Lung (tissue), 11 donors: ENCODE measurements at regions not wholly inside any gene's neighbourhood (a gene's known extent, or its start where the extent isn't known, plus 50 kb on each side); places are given as distances from the start of the nearest gene placed in this dataset.

Experiments used
- ATAC-seq: fragments of 200-7000 bp; cut with Tn5 transposase; one replicate; pipeline ENCODE4 v1.9.1; 2020; ENCODE audit warnings: moderate number of reproducible peaks; ENCODE audit not compliant: insufficient read depth, low FRiP score
- DNase-seq, 3 donors: peaks; one replicate each; pipeline ENCODE4 v3.0.0-alpha.2; 2013 to 2017
- H3K27ac ChIP-seq, 2 donors: one replicate each; pipeline ENCODE4 v1.5.1; 2013; ENCODE audit warnings: mild to moderate bottlenecking in 2 of 2, moderate library complexity in 2 of 2, control low read depth in 1 of 2, inconsistent platforms in 1 of 2, low read depth in 1 of 2, low read length in 1 of 2
- H3K27me3 ChIP-seq, 3 donors: one replicate each; pipeline ENCODE4 v1.5.1; 2013; ENCODE audit warnings: low read length in 2 of 3; ENCODE audit not compliant: control insufficient read depth in 3 of 3, insufficient read depth in 3 of 3
- H3K36me3 ChIP-seq, 4 donors: one replicate each; pipeline ENCODE4 v1.5.1; 2013; ENCODE audit warnings: low read length in 4 of 4, mild to moderate bottlenecking in 1 of 4, moderate library complexity in 1 of 4; ENCODE audit not compliant: control insufficient read depth in 4 of 4, insufficient read depth in 4 of 4
- H3K4me1 ChIP-seq, 5 donors: one replicate each; pipeline ENCODE4 v1.5.1; 2013; ENCODE audit warnings: low read length in 5 of 5, mild to moderate bottlenecking in 2 of 5, moderate library complexity in 1 of 5; ENCODE audit not compliant: control insufficient read depth in 5 of 5, insufficient read depth in 5 of 5
- H3K4me3 ChIP-seq: one replicate; pipeline ENCODE4 v1.5.1; 2013; ENCODE audit warnings: mild to moderate bottlenecking, control low read depth, moderate library complexity
- H3K9ac ChIP-seq, 2 donors: one replicate each; pipeline ENCODE4 v1.5.1; 2013; ENCODE audit warnings: low read length in 2 of 2, control low read depth in 1 of 2; ENCODE audit not compliant: insufficient read depth in 1 of 2
- H3K9me3 ChIP-seq, 4 donors: one replicate each; pipeline ENCODE4 v1.5.1; 2013; ENCODE audit warnings: low read length in 3 of 4, mild to moderate bottlenecking in 1 of 4, moderate library complexity in 1 of 4; ENCODE audit not compliant: control insufficient read depth in 4 of 4, insufficient read depth in 3 of 4
- CTCF ChIP-seq: IDR thresholded peaks from 2 replicates; pipeline ENCODE4 v1.5.1; 2012; ENCODE audit warnings: mild to moderate bottlenecking; ENCODE audit errors: control extremely low read depth, extremely low read depth
- WGBS, 2 donors: extraction: QIAGEN DNeasy Blood & Tissue Kit; methylation state at CpG; one replicate each; pipeline ENCODE4 v1.1.7; 2013; 5-methylcytosine and 5-hydroxymethylcytosine counted together
- donor health status: control.
- donor health status: control.
- donor health status: Bipolar disorder and iron deficiency.
- donor health status: healthy.
- donor health status: DM: yes; HTN: yes; CAD: no.

GRCh38 chr20:10853176-10853575 lies 179.4 kb upstream of the JAG1 start:
- Histone ChIP-seq H3K4me1 (no peaks in the 10 kb centered on the region), H3K27ac (no peak overlapping the region), H3K36me3 (peaks cover 0 to 3% (median 0%) of the 10 kb centered on the region in 4 donors), H3K9me3 (no peaks in the 10 kb centered on the region), H3K27me3 (no peaks in the 10 kb centered on the region), H3K4me3 (no peak overlapping the region), H3K9ac (no peak overlapping the region)
- DNase-seq, result no peak
- WGBS, 2 donors, result 92 to 96% methylated on average over 2 of the region's 2 CpGs
- no peak for ATAC-seq
- no peak for TF ChIP-seq CTCF

GRCh38 chr20:10853731-10854130 lies 179.9 kb upstream of the JAG1 start:
- Histone ChIP-seq H3K9me3 (no peaks in the 10 kb centered on the region), H3K27ac (no peak overlapping the region), H3K9ac (no peak overlapping the region), H3K36me3 (peaks cover 0 to 3% (median 0%) of the 10 kb centered on the region in 4 donors), H3K27me3 (no peaks in the 10 kb centered on the region), H3K4me3 (no peak overlapping the region), H3K4me1 (no peaks in the 10 kb centered on the region)
- ATAC-seq, result no peak
- TF ChIP-seq CTCF, result no peak
- DNase-seq, result no peak
- 95% methylated on average over 4 of the region's 4 CpGs for WGBS, 2 donors

- H3K27ac ChIP-seq, result no peak overlapping the region
- ATAC-seq, result no peak
- no peaks in the 10 kb centered on the region for H3K27me3 ChIP-seq
- DNase-seq, result no peak
- TF ChIP-seq CTCF, result no peak
- 93 to 94% methylated on average over 2 of the region's 2 CpGs for WGBS, 2 donors
- no peak overlapping the region for H3K9ac ChIP-seq
- H3K4me3 ChIP-seq, result no peak overlapping the region
- peaks cover 0 to 3% (median 0%) of the 10 kb centered on the region in 4 donors for H3K36me3 ChIP-seq
- no peaks in the 10 kb centered on the region for H3K9me3 ChIP-seq
- H3K4me1 ChIP-seq, result no peaks in the 10 kb centered on the region
Observed at GRCh38 chr20:10854976-10855375, 181.2 kb upstream of the JAG1 start.

DNA sequence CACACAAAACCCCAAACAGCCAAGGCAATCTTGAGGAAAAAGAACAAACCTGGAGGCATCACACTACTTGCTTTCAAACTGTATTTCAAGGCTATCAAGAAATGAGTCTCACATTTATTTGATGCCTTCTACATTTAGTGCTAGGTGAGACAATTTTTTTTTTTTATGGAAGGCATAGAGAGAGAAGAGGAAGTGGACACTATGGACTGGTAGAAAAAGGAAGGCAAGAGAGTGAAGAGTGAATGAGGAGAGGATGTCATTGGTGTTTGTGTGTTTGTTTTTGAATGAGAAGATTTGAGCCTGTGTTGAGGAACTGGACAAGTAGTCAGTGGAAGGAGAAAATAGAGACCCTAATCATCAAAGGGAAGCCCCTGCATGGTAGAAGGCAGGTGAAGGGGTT lies 182.0 kb upstream of the JAG1 start:
- DNase-seq (no peak), ATAC-seq (no peak)
- no peaks in the 10 kb centered on the region for H3K9me3 ChIP-seq
- no peak for TF ChIP-seq CTCF
- H3K27me3 ChIP-seq, result no peaks in the 10 kb centered on the region
- no peak overlapping the region for H3K4me3 ChIP-seq
- no peaks in the 10 kb centered on the region for H3K4me1 ChIP-seq
- peaks cover 0 to 3% (median 0%) of the 10 kb centered on the region in 4 donors for H3K36me3 ChIP-seq
- H3K9ac ChIP-seq, result no peak overlapping the region
- H3K27ac ChIP-seq, result no peak overlapping the region
